ENCODE measurements at regions not wholly inside any gene's neighbourhood (a gene's known extent, or its start where the extent isn't known, plus 50 kb on each side); places are given as distances from the start of the nearest gene placed in this dataset.

DNA sequence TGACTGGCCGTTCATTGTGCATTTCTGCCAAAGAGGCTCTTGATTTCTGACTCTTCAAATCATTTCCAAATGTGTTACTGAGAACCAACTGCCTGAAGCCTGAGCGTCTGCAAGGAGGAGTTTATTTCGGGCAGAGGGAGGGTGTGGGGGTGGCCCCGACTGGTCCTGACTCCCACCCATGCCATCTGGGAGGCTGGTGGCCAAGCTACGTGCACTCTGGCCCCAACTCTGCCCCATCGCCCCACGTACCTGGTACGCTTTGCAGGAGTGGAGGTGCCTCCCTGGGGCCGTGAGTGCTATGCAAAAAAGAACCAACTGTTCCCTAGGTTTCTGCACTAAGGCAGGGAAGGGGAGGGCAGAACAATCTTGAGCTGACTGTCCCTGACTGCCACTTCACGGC lies 846.8 kb downstream of the BRD1 start:
- no peaks in the 10 kb centered on the region for H3K27me3 ChIP-seq
- H3K4me1 ChIP-seq (ENCODE audit: insufficient read depth): no peaks in the 10 kb centered on the region
- WGBS, 3 donors: 34 to 38% (median 35%) methylated on average over 10 of the region's 10 CpGs
- H3K27ac ChIP-seq: no peak overlapping the region
- intact Hi-C loops (cut with DNase I): no loop called here
- DNase-seq: no peak
- H3K36me3 ChIP-seq: no peaks in the 10 kb centered on the region
- H3K9me3 ChIP-seq: no peaks in the 10 kb centered on the region
- H3K4me3 ChIP-seq: no peak overlapping the region
- no peak for TF ChIP-seq POLR2A (IDR thresholded peaks at IDR 0.05)
- no peak for TF ChIP-seq EP300 (IDR thresholded peaks at IDR 0.05)
- TF ChIP-seq, protein P1, sequence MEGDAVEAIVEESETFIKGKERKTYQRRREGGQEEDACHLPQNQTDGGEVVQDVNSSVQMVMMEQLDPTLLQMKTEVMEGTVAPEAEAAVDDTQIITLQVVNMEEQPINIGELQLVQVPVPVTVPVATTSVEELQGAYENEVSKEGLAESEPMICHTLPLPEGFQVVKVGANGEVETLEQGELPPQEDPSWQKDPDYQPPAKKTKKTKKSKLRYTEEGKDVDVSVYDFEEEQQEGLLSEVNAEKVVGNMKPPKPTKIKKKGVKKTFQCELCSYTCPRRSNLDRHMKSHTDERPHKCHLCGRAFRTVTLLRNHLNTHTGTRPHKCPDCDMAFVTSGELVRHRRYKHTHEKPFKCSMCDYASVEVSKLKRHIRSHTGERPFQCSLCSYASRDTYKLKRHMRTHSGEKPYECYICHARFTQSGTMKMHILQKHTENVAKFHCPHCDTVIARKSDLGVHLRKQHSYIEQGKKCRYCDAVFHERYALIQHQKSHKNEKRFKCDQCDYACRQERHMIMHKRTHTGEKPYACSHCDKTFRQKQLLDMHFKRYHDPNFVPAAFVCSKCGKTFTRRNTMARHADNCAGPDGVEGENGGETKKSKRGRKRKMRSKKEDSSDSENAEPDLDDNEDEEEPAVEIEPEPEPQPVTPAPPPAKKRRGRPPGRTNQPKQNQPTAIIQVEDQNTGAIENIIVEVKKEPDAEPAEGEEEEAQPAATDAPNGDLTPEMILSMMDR (IDR thresholded peaks at IDR 0.05): no peak

DNA sequence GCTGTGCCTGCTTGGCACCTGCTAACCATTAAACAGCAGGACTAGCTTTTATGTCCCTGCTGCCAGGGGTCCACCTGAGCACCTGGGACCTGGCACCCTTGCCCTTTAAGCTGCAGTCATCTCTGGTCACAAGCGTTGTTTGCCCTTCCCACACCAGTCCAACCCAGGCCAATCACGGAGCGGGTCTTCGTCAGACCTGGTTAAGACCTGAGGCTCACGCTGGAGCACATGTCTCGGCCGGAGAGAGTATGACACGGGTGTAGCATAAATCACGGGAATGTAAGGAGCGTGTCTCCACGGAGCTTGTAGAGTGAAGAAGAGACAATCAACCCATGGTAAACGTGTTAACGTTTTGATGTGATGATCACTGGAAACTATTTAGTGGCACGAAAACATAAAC lies 847.3 kb downstream of the BRD1 start:
- H3K4me1 ChIP-seq (ENCODE audit: insufficient read depth): no peaks in the 10 kb centered on the region
- 68 to 80% (median 71%) methylated on average over 14 of the region's 14 CpGs for WGBS, 3 donors
- no peak for TF ChIP-seq EP300 (IDR thresholded peaks at IDR 0.05)
- DNase-seq: no peak
- intact Hi-C loops (cut with DNase I): no loop called here
- H3K36me3 ChIP-seq: no peaks in the 10 kb centered on the region
- no peaks in the 10 kb centered on the region for H3K9me3 ChIP-seq
- no peak overlapping the region for H3K27ac ChIP-seq
- no peak overlapping the region for H3K4me3 ChIP-seq
- no peaks in the 10 kb centered on the region for H3K27me3 ChIP-seq

DNA sequence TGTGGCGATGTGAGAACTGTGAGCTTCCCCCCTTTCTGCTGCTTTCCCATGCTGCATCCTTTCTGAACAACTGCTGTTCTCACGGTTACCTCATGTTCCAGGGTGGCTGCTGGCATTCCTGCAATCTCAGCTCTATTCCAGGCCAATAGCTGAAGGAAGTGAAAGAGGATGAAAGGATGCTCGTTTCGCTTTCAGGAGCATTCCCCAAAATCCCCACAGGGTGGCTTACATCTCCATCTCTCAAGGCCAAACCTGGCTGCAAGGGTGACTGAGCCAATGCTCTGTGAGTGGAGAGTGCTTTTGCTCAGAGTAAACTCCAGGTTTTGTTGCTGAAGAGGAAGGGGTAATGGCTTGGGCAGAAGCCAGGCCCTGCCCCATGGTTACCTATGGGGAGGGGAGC lies 848.2 kb downstream of the BRD1 start:
- intact Hi-C loops (cut with DNase I): no loop called here
- H3K27ac ChIP-seq: no peak overlapping the region
- H3K9me3 ChIP-seq: no peaks in the 10 kb centered on the region
- no peaks in the 10 kb centered on the region for H3K36me3 ChIP-seq
- no peaks in the 10 kb centered on the region for H3K4me1 ChIP-seq (ENCODE audit: insufficient read depth)
- no peaks in the 10 kb centered on the region for H3K27me3 ChIP-seq
- 40 to 61% (median 58%) methylated on average over 4 of the region's 4 CpGs for WGBS, 3 donors
- no peak overlapping the region for H3K4me3 ChIP-seq
- no peak for DNase-seq
- TF ChIP-seq POLR2A (IDR thresholded peaks at IDR 0.05) (no peak), EP300 (IDR thresholded peaks at IDR 0.05) (no peak)
- TF ChIP-seq, protein P1 (IDR thresholded peaks at IDR 0.05): no peak

DNA sequence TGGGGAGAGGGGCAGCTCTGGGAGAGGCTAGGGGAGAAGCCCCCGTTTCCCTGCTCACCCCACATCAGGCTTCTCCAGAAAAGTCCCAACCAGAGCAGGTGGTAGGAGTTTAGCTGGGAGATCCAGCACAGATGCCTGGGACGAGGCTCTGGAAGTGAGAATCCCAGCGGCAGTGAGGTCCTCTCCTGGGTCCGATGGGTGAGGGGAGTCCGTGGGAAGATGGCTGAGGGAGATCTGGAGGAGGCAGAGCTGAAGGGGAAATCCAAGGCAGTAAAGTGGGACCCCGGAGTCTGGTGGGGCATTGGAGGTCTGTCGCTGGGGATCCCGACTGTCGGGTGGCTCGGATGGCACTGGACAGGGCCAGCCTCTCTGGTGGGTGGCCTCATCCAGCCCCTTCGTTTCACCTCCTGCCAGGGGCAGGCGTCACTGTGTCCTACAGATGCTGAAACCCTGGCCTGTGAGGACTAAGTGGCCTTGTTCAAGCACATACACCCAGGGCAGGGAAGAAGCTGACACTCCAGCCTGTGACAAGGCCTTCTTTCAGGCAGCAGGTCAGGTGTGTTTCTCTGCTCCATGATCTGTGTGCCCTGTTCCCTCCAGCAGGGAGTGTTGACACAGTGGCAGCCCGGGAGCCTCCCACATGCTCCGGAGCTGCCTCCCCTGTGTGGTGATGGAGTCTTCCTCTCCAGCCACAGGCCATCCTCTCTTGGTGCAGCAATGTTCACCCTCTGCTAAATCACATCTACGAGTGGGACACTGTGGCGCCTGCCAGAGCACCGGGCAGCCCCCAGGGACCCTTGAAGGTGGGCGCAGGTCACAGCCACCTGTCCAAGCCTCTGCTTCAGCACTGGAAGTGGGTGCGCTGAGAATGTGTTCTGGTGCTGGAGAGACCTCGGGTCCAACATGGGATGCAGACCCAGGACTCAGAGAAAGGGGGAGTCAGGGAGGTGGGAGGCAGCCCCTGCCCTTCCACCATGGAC lies 850.8 kb downstream of the BRD1 start:
- H3K4me3 ChIP-seq: no peak overlapping the region
- intact Hi-C loops (cut with DNase I): no loop called here
- no peaks in the 10 kb centered on the region for H3K36me3 ChIP-seq
- no peaks in the 10 kb centered on the region for H3K4me1 ChIP-seq (ENCODE audit: insufficient read depth)
- no peaks in the 10 kb centered on the region for H3K27me3 ChIP-seq
- 78 to 81% (median 79%) methylated on average over 20 of the region's 20 CpGs for WGBS, 3 donors
- DNase-seq: no peak
- H3K27ac ChIP-seq: no peak overlapping the region
- no peaks in the 10 kb centered on the region for H3K9me3 ChIP-seq
- TF ChIP-seq POLR2A (IDR thresholded peaks at IDR 0.05) (no peak), EP300 (IDR thresholded peaks at IDR 0.05) (no peak)
- TF ChIP-seq, protein P1 (IDR thresholded peaks at IDR 0.05): no peak

DNA sequence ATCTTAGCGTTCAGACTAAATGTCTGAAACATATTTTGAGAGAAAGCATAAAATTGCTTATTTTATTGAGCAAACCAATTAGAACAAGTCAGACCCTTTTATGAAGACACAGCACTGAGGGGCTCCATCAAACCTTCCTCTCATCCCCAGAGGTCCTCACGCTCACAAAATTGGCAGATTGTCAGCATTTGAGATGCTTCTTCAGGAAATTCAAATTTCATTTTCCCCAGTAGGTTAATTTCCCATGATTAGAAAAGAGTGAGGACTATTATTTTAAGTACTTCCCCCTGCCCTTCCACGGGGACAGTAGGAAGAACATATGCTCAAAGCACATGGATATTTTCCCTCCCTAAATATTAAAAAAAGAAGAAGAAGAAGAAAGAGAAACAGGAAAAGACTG lies 851.8 kb downstream of the BRD1 start:
- H3K4me1 ChIP-seq (ENCODE audit: insufficient read depth): no peaks in the 10 kb centered on the region
- TF ChIP-seq EP300 (IDR thresholded peaks at IDR 0.05): no peak
- TF ChIP-seq, protein P1 (IDR thresholded peaks at IDR 0.05): no peak
- no peak for TF ChIP-seq POLR2A (IDR thresholded peaks at IDR 0.05)
- H3K27me3 ChIP-seq: no peaks in the 10 kb centered on the region
- no peaks in the 10 kb centered on the region for H3K9me3 ChIP-seq
- H3K27ac ChIP-seq: no peak overlapping the region
- intact Hi-C loops (cut with DNase I): no loop called here
- H3K36me3 ChIP-seq: no peaks in the 10 kb centered on the region
- 43 to 53% (median 46%) methylated on average over 3 of the region's 3 CpGs for WGBS, 3 donors
- H3K4me3 ChIP-seq: no peak overlapping the region
- no peak for DNase-seq
